Cardiac muscle cell (in vitro differentiated cells and primary cell): ENCODE measurements at regions not wholly inside any gene's neighbourhood (a gene's known extent, or its start where the extent isn't known, plus 50 kb on each side); places are given as distances from the start of the nearest gene placed in this dataset.

Experiments used
- DNase-seq, 2 donors: peaks; one replicate each; pipeline versions ENCODE4 v3.0.0 to v3.0.0-alpha.2; 2010 to 2017; ENCODE audit warnings: low read depth in 1 of 2, low spot score in 1 of 2
- H3K27ac ChIP-seq: fragments of 200-600 bp; sonication (generic); 2 replicates; pipeline ENCODE4 v1.5.1; 2016
- H3K27me3 ChIP-seq: fragments of 200-600 bp; sonication (generic); 2 replicates; pipeline ENCODE4 v1.6.0; 2016; ENCODE audit warnings: control low read depth
- H3K36me3 ChIP-seq: fragments of 200-600 bp; sonication (generic); 2 replicates; pipeline ENCODE4 v1.5.1; 2016; ENCODE audit warnings: control low read depth
- H3K4me1 ChIP-seq: fragments of 200-600 bp; sonication (generic); 2 replicates; pipeline ENCODE4 v1.8.1; 2017; ENCODE audit warnings: low read depth, mild to moderate bottlenecking, mixed run types
- H3K4me3 ChIP-seq: fragments of 200-600 bp; sonication (generic); 2 replicates; pipeline ENCODE4 v1.5.1; 2016; ENCODE audit warnings: mild to moderate bottlenecking
- H3K9me3 ChIP-seq: fragments of 200-600 bp; sonication (generic); 2 replicates; pipeline ENCODE4 v1.5.1; 2017; ENCODE audit warnings: low read depth, mild to moderate bottlenecking, control low read depth
- CTCF ChIP-seq: IDR thresholded peaks from 2 replicates; pipeline ENCODE4 v1.5.1; 2012; ENCODE audit warnings: low read depth, mild to moderate bottlenecking, low read length

- Histone ChIP-seq H3K36me3 (no peaks in the 10 kb centered on the region), H3K4me1 (no peaks in the 10 kb centered on the region), H3K27me3 (peaks cover 3% of the 10 kb centered on the region), H3K9me3 (no peaks in the 10 kb centered on the region), H3K4me3 (no peak overlapping the region), H3K27ac (no peak overlapping the region)
- no peak for TF ChIP-seq CTCF
- DNase-seq, result peak in 1 of 2 donors; percentile 99
These were observed 370.7 kb upstream of the MGMT start for GRCh38 chr10:129096065-129096984.

- H3K36me3 ChIP-seq, result no peaks in the 10 kb centered on the region
- TF ChIP-seq CTCF, result no peak
- H3K9me3 ChIP-seq, result no peaks in the 10 kb centered on the region
- DNase-seq, result peak in 1 of 2 donors; percentile 72
- H3K4me1 ChIP-seq, result no peaks in the 10 kb centered on the region
- H3K27ac ChIP-seq, result no peak overlapping the region
- peaks cover 3% of the 10 kb centered on the region for H3K27me3 ChIP-seq
- no peak overlapping the region for H3K4me3 ChIP-seq
These were observed 369.2 kb upstream of the MGMT start for GRCh38 chr10:129097776-129098330.

GRCh38 chr10:129098517-129098916 is 368.5 kb upstream of the MGMT start:
- no peaks in the 10 kb centered on the region for H3K4me1 ChIP-seq
- no peak for TF ChIP-seq CTCF

DNA sequence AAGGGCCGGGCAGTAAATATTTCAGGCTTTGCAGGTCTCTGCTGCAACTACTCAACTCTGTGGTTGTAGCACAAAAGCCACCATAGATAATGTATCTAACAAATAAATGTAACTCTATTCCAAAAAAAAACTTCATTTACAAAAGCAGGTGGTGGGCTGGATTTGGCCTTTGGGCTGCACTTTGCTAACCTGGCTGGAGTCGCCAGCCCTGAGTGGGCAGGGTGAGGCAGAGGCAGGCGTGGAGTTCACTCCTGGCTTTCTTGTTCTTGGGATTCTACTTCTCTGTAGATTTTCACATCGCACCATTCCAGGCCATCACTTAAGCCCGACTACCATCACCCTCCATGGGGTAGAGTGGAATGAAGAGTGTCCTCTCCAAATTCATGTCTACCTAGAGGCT is 367.6 kb upstream of the MGMT start:
- Histone ChIP-seq H3K27ac (no peak overlapping the region), H3K36me3 (no peaks in the 10 kb centered on the region), H3K27me3 (no peaks in the 10 kb centered on the region), H3K4me3 (no peak overlapping the region), H3K9me3 (no peaks in the 10 kb centered on the region), H3K4me1 (no peaks in the 10 kb centered on the region)
- DNase-seq, result no peak
- TF ChIP-seq CTCF, result no peak

More at GRCh38 chr10:129098517-129098916, 368.5 kb upstream of the MGMT start:
- H3K9me3 ChIP-seq, result no peaks in the 10 kb centered on the region
- H3K4me3 ChIP-seq, result no peak overlapping the region
- H3K27me3 ChIP-seq, result peaks cover 3% of the 10 kb centered on the region
- H3K36me3 ChIP-seq, result no peaks in the 10 kb centered on the region
- no peak for DNase-seq
- no peak overlapping the region for H3K27ac ChIP-seq

GRCh38 chr10:129099992-129100391 is 367.0 kb upstream of the MGMT start:
- no peaks in the 10 kb centered on the region for H3K36me3 ChIP-seq
- no peaks in the 10 kb centered on the region for H3K27me3 ChIP-seq
- no peaks in the 10 kb centered on the region for H3K9me3 ChIP-seq
- H3K27ac ChIP-seq, result no peak overlapping the region
- TF ChIP-seq CTCF, result no peak
- no peak for DNase-seq
- H3K4me1 ChIP-seq, result no peaks in the 10 kb centered on the region
- no peak overlapping the region for H3K4me3 ChIP-seq
